ENCODE measurements at regions not wholly inside any gene's neighbourhood (a gene's known extent, or its start where the extent isn't known, plus 50 kb on each side); places are given as distances from the start of the nearest gene placed in this dataset.
"Not testable (repeated sequence)": the region's sequence is repeated elsewhere in the genome, so short reads cannot be mapped to it uniquely, and the experiment has no call there.

GRCh38 chr16:65392806-65393565 lies 271.1 kb upstream of the CDH11 start:
- no peak for DNase-seq (ENCODE audit: low read depth, low spot score)

DNA sequence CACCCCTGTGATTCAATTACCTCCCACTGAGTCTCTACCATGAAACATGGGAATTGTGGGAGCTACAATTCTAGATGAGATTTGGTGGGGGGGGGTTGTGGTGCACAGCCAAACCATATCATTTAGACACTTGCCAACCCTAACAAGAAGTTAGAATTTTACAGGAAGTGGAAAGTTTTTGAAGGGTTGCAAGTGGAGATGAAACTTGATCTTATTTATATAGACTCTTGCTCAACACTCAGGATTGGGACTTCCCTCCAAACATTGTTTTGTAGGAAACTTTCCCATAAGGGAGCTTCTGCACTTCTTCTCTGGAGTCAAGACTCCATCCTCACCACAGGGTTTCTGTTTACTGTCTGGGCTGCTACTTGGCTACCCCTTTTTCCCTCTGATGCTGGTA lies 266.7 kb upstream of the CDH11 start:
- DNase-seq (ENCODE audit: low read depth, low spot score): no peak

DNA sequence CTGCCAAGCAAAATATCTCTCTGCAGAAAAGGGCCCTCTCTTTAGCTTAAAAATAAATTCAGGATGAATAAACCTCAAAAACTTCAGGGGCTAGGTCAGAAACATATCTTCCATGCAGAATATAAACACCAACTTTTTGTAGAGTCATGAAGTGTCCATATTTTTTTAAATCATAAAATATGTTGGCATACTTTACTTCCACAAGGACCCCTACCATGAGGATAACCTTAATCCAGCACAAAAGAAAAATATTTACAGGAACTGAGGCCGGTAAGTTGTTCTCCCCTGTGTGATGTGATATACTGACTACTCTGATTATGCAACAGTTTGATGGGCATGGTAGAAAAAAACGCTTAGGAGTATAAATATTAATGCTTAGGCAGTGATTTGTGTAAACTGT lies 264.8 kb upstream of the CDH11 start:
- DNase-seq (ENCODE audit: low read depth, low spot score): no peak

- no peak for DNase-seq (ENCODE audit: low read depth, low spot score)
Observed at GRCh38 chr16:65384441-65384840, 262.6 kb upstream of the CDH11 start.

DNA sequence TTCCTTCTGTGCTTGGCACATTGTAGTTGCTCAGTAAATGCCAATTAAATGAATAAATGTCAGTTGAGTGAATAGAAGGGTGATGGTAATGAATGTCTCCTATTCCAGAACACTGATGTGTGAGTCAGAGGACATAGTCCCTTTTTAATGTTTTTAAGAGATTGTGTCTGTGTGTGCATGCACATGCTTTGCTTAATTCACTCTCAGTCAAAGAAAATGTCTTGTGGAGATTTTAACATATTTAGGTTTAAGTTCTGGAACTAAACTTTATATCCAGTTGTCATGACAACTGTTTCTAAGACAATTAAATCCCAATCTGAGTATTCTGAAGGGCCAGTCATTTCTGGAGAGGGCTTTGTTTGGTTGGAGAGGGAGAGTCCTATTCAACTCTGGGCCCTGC lies 255.3 kb upstream of the CDH11 start:
- no peak for DNase-seq (ENCODE audit: low read depth, low spot score)

DNA sequence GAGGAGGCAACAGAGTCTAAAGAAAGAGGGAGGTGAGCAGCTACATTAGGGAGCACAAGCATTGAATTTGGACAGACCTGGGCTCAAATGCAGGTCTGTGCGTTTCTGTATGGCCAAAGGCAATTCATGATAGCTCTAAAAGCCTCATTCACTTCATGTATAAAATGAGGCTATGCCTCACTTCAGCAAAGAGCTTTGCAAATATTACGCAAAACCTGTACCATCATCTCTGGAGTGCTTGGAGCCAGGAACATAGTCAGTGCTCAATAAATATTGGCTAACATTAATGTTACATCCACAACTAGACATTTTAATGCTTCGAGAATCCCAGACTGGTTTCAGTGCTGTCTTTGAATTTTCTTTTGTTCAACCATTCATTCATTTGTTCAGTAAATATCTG lies 254.7 kb upstream of the CDH11 start:
- DNase-seq (ENCODE audit: low read depth, low spot score): no peak

- DNase-seq (ENCODE audit: low read depth, low spot score): no peak
Observed at GRCh38 chr16:65375651-65376050, 253.8 kb upstream of the CDH11 start.

GRCh38 chr16:65373097-65373496 lies 251.2 kb upstream of the CDH11 start:
- DNase-seq (ENCODE audit: low read depth, low spot score): no peak

- no peak for DNase-seq (ENCODE audit: low read depth, low spot score)
Observed at GRCh38 chr16:65372171-65372570, 250.3 kb upstream of the CDH11 start.

- DNase-seq (ENCODE audit: low read depth, low spot score): no peak
Observed at GRCh38 chr16:65365732-65366715, 244.2 kb upstream of the CDH11 start.

DNA sequence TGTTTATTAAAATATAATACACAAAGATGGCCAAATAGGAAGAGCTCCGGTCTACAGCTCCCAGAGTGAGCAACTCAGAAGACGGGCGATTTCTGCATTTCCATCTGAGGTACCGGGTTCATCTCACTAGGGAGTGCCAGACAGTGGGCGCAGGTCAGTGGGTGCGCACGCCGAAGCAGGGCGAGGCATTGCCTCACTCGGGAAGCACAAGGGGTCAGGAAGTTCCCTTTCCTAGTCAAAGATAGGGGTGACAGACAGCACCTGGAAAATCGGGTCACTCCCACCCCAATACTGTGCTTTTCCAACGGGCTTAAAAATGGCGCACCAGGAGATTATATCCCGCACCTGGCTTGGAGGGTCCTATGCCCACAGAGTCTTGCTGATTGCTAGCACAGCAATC lies 234.9 kb upstream of the CDH11 start:
- DNase-seq (ENCODE audit: low read depth, low spot score): not testable (repeated sequence)

DNA sequence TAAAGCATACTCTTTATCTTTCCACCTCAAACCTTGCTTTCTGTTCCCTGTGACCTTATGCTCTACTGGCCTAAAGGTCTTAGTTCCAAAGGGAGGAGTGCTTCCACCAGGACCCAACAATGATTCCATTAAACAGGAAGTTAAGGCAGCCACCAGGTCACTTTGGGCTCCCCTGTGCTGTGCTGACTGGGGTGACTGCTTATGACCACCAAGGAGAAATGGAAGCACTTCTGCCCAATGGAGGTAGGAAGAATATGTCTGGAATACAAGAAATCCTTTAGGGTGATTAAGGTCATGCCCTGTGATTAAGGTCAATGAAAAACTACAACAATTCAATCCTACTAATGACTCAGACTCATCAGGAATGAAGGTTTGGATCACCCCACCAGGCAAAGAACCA lies 233.8 kb upstream of the CDH11 start:
- no peak for DNase-seq (ENCODE audit: low read depth, low spot score)

DNA sequence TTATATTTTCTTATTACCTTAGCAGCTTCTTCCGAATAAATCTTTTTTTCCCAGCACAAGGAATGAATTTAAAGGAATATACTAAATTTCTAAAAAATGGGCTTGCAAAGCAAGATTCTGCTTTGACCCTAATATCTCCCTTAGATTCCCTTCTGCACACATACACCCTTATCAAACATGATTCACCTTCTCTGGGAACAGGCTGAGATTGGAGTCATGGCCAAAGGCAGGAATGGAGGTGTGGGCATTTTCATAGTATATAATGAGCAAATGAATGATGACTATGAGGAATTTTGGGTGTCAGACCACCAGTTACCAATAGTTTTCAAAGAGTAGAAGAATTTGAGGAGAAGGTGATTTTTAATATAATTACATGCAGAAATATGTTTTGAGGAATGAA lies 231.3 kb upstream of the CDH11 start:
- DNase-seq (ENCODE audit: low read depth, low spot score): no peak

DNA sequence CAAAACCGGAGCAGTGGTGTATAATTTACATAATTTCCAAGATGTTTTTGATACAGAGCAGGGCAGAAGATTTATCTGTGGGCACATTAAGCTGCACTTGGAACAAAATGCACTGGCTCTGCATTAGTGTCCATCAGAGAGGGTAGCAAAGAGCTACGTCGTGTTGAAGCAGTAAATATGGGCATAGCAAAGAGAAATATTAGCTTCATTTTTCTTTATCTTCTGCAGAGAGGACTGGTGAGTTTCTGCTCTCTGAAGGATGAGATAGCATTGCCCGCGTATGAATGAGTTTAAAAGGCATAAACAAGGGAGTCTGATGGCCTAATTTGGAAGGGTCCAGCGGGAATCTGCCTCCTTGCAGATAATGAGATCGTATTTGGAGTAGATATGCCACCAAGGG lies 227.8 kb upstream of the CDH11 start:
- DNase-seq (ENCODE audit: low read depth, low spot score): no peak

- no peak for DNase-seq (ENCODE audit: low read depth, low spot score)
Observed at GRCh38 chr16:65343556-65343955, 221.7 kb upstream of the CDH11 start.

- DNase-seq (ENCODE audit: low read depth, low spot score): no peak
Observed at GRCh38 chr16:65342231-65342866, 220.5 kb upstream of the CDH11 start.

DNA sequence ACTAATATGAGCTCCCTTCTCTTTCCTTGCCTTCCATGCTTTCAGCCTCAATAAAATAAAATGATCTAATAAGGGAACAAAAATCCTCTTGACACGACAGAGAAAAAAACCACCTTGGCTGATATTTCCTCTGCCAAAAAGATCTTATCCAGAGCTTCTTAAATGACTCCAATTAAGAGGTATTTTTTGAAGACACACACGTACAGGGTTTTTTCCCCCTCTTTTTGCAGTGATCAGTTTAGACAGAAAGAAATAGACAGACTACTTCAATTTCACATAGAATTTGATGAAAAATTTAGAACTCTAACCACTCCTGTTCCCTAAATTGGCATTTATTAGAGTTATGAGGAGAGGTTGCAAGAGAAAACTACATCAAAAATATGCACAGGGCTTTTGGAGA lies 217.2 kb upstream of the CDH11 start:
- DNase-seq (ENCODE audit: low read depth, low spot score): no peak

DNA sequence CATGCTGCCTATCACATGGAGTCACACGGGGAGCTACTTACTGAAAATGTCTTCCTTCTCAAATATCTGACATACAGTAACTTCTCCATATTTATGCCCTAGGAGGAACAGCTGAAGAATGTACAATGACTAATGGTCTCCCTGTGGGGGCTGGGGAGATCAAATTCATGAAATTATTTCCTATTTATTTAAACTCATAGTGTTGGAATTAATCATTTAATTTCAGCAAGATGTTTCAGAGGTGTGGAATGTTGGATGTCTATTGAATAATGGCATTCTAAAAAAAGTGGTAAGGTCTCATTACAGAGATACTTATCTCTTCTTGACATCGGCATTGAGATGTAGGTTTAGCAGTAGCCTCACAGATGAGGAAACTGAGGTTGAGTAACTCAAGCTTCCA lies 214.3 kb upstream of the CDH11 start:
- DNase-seq (ENCODE audit: low read depth, low spot score): no peak

DNA sequence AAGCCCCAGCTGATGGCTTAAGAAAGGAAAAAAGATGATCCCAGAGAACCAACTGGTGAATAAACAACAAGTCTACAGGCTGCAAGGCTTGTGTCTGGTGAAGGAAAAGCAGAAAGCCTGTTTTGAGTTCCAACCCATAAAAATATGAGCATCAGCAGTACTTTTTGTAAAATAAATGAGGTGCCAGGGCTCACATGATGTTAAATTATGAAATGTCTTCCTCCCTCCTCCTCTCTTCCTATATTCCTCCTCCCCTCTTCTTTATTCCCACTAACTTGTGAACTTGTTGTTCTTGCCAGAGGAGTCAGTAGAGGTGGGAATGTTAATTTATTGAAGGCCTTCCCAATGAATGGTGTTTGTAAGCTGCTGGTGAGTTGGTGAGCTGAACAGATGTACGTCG lies 212.2 kb upstream of the CDH11 start:
- no peak for DNase-seq (ENCODE audit: low read depth, low spot score)

DNA sequence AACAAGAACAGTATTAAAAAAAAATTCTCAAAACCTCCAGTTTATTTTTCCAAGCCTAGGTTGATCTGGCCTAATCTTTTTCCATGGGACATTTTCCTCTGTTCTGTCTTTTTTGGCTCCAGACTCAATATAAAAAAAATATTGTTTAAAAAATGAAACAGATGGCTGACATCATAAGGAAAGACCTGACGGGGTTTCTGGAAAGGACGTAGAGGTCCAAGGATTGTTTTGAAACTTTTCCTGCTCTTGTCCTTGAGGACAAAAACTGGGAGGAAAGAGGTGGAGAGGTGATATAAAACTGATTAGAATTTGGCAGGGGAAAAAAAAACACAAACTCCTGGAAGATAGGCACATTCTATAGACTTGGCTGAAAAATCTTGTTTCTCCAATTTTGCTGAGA lies 211.4 kb upstream of the CDH11 start:
- DNase-seq (ENCODE audit: low read depth, low spot score): no peak

GRCh38 chr16:65327346-65327745 lies 205.5 kb upstream of the CDH11 start:
- DNase-seq (ENCODE audit: low read depth, low spot score): no peak

DNA sequence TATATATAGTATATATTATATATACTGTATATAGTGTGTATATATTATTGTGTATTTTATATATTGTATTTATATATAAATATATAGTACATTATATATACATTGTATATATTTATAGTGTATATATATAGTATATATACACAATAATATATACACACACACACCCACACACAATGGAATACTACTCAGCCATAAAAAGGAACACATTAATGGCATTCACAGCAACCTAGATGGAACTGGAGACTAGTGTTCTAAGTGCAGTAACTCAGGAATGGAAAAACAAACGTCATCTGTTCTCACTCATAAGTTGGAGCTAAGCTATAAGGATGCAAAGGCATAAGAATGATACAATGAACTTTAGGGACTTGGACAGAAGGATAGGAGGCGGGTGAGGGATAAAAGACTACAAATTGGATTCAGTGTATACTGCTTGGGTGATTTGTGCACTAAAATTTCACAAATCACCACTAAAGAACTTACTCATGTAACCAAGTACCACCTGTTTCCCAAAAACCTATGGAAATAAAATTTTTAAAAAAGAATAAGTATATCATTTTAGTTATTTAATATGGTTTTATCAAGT lies 201.9 kb upstream of the CDH11 start:
- no peak for DNase-seq (ENCODE audit: low read depth, low spot score)

All from ELF-1 (cell line).